ENCODE measurements at regions not wholly inside any gene's neighbourhood (a gene's known extent, or its start where the extent isn't known, plus 50 kb on each side); places are given as distances from the start of the nearest gene placed in this dataset.
"Not testable (repeated sequence)": the region's sequence is repeated elsewhere in the genome, so short reads cannot be mapped to it uniquely, and the experiment has no call there.

DNA sequence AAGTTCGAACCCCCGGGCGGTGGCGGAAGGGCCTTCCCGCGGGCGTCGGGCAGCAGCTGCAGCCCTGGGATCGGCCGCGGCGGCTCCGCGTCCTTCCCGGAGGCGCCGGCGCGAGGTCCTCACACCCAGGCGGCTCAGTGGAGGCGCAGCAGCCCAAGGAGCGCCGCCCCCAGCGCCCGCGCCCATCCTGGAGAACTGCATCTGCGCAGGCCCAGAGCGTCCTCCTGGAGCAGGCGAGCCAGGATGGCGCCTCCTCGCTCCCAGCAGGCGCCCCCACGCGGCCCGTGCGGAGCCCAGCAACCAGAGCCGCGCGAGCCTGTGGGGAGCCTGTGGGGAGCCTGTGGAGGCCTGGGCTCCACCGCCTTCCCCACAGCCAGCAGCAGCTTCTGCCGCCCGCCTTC is 872.5 kb downstream of the TMEM121 start:
- DNase-seq: not testable (repeated sequence)

DNA sequence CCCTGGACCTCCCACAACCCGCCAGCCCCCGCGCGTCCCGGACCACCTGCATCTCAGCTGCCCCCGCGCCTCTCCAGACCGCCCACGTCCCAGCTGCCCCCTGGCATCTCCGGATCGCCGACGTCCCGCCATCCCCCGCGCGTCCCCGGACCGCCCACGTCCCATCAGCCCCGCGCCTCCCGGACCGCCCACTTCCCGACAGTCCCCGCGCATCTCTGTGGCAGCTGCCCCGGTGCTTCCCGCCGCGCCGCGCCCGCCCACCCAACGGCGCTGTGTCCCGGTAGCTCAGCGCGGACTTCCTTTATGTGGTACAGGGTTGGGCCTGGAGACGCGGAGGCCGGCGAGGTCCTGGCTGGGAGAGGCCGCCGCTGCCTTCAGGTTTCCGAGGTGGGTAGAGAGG is 874.9 kb downstream of the TMEM121 start:
- DNase-seq: not testable (repeated sequence)

DNA sequence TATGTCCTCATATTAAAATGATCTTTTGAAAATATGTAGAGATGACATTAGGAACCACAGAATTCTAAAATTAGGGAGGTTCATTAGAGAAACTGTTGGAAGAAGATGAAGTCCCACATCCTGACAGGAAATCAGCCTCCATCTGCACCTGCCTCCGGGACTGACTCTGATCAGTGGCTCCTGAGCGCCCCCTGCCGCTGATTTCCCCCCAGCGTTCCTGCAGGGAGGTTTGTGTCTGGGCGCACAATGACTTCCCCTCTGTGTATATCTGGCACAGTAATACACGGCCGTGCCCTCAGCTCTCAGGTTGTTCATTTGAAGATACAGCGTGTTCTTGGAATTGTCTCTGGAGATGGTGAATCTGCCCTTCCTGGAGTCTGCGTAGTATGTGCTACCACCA is 883.8 kb downstream of the TMEM121 start:
- DNase-seq: not testable (repeated sequence)

DNA sequence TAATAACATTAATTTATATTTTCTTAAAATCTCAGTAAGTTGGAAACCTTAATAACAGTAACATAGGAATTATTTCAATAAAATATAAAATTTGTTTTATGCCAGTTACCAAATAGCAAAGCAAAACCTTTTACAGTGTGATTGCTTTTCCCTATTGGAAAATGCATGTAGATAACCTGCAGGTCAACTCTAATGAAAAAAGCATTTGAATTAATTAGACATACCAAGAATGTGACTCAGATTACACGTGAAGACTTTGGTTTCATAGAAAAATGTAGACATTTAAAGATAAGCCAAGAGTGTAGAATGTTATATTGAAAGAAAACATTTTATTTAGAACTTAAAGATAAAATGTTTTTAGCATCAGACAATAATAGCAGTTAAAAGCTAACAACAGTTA is 888.1 kb downstream of the TMEM121 start:
- DNase-seq: no peak

DNA sequence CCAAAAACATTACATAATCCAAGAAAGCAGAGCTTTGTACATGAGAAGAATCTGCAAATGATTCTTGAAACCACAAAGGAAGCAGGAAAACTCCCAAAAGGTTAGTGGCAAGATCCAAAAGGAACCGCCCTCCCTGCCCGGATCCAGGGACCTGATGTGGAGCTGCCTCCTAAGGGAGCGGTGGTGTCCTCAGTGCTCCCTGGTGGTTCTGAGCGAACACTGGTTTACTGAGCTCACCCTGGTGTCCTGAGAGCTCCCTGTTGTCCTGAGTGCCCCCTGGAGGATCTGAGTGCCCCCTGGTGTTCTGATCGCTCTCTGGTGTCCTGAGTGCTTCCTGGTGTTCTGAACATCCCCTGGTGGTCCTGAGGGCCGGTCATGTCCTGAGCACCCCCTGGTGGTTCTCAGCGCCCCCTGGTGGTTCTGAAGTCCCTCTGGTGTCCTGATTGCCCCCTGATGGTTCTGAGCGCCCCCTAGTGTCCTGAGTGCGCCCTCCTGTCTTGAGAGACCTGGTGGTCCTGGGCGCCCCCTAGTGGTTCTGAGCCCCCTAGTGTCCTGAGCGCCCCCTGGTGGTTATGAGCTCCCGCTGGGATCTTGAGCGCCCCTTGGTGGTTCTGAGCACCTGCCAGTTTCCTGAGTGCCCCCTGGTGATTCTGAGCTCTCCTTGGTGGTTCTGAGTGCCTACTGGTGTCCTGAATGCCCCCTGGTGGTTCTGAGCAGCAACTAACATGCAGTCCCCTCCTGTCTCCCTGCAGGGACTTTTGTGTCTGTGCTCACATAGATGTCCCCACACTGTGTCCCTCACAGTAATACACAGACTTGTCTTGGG is 891.1 kb downstream of the TMEM121 start:
- DNase-seq: no peak

DNA sequence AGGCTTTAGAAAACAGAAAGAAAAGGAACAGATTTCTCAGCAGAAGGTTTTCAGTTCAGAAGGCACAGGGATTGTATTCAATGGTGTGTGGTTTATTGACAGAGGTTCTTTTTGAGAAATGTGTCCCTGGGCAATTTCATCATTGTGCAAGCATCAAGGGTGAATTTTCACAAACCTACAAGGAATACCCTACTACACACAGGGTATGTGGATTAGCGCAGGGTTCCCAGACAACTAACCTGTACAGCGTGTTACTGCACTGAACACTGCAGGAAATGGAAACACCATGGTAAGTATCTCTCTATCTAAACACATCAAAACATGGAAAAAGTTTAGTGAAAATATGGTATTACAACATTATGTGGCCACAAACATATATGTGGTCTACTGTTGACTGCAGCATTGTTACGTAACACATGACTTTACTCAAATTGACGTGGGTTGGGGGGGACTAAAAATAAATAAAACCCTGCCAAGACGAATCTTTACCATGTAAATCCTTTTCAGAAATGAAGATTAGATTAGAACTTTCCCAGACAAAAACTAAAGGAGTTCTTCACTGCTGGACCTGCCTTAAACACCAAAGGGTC is 893.1 kb downstream of the TMEM121 start:
- DNase-seq: no peak

DNA sequence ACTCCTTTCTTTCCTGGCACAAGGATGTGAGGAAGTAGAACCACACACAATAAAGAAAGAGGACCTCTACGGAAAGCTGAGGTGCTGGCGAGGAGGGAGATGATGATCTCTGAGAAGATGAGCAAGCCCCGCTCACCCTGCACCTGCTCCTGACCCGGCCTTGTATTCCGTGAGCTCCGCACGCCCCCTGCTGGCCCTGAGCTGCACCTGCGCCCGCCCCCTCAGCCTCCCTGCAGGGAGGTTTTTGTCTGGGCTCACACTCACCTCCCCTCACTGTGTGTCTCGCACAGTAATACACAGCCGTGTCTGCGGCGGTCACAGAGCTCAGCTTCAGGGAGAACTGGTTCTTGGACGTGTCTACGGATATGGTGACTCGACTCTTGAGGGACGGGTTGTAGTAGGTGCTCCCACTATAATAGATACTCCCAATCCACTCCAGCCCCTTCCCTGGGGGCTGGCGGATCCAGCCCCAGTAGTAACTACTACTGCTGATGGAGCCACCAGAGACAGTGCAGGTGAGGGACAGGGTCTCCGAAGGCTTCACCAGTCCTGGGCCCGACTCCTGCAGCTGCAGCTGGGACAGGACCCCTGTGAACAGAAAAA is 895.1 kb downstream of the TMEM121 start:
- DNase-seq: not testable (repeated sequence)

DNA sequence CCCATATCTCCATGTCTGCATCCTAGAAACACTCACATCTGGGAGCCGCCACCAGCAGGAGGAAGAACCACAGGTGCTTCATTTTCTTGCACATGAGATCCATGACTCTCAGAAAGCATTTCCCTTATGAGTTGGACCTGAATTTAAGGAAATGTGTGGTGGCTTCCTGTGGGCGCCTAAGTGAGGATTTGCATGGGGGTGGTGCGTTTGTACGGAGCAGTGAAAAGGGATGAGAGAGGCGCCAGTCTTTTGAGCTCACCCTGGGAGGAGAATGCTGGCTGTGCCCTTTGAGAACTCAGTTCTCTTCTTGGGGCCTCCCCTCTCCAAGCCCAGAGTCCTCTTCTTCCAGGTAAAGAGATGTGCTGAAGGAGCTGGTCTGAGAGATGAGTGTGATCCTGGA is 895.7 kb downstream of the TMEM121 start:
- no peak for DNase-seq

DNA sequence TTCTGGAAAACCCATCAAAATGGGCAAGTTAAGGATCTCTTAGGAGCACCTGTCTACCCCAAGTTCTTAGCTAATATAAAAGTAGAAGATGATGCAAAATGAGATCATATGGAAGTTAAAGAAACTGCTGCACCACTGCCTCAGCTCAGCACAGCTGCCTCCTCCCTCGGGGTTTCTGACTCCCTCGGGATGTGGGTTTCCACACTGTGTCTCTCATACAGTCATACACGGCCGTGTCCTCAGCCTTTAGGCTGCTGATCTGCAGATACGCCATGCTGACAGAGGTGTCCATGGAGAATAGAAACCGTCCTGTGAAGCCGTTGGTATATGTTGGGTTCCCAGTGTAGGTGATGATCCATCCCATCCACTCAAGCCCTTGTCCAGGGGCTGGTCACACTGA is 898.8 kb downstream of the TMEM121 start:
- not testable (repeated sequence) for DNase-seq

DNA sequence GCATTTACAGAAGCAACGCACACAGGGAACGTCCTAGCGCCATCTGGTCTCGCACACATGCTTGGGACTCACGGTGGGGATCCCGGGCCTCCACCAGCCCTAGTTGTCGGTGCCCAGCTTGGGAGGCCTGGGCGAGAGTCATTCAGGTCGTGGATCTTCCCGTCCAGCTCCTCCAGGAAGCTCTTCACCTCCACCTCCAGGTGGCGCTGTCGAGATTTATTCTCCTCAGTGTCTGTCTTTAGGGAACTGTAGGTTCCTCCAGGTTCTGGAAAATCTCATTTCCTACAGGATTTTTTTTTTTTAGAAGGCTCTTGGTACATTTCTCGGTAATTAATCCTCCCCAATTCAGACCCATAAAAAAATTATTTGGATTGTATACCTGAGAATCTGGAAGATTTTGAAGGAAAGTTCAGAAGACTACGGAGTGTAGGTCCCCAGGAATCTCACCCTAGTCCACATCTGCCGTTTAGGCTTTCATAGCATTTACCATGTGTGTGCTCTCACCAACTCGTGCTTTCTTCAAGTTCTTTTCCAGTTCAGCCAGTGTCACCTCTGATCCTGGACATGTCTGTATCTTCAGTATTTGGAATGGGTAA is 910.0 kb downstream of the TMEM121 start:
- no peak for DNase-seq

DNA sequence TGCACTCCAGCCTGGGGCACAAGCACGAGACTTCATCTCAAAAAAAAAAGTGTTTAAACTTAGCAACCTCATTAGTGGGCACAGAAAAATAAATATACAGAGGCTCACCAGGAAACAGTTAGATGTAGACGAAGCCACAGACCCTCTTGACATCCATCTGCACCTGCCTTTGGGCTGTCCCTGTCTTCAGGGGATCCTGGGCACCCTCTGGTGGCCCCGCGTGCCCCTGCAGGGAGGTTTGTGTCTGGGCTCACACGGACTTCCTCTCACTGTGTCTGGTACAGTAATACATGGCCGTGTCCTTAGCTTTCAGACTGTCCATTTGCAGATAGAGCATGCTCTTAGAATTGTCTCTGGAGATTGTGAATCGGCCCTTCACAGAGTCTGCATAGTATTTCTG is 916.5 kb downstream of the TMEM121 start:
- DNase-seq: no peak

DNA sequence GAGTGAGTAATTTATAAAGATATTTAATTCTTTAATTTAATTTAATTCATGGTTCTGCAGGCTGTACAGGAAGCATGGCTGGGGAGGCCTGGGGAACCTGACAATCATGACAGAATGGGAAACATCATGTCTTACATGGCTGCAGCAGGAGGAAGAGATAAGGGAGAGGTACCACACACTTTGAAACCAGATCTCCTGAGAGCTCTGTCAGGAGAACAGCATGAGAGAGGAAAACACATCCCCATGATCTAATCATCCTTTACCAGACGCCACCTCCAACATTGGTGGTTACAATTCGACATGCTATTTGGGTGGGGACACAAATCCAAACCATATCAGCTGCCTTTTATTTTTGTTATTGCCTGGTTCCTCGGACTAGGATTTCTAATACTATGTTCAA is 928.6 kb downstream of the TMEM121 start:
- no peak for DNase-seq

DNA sequence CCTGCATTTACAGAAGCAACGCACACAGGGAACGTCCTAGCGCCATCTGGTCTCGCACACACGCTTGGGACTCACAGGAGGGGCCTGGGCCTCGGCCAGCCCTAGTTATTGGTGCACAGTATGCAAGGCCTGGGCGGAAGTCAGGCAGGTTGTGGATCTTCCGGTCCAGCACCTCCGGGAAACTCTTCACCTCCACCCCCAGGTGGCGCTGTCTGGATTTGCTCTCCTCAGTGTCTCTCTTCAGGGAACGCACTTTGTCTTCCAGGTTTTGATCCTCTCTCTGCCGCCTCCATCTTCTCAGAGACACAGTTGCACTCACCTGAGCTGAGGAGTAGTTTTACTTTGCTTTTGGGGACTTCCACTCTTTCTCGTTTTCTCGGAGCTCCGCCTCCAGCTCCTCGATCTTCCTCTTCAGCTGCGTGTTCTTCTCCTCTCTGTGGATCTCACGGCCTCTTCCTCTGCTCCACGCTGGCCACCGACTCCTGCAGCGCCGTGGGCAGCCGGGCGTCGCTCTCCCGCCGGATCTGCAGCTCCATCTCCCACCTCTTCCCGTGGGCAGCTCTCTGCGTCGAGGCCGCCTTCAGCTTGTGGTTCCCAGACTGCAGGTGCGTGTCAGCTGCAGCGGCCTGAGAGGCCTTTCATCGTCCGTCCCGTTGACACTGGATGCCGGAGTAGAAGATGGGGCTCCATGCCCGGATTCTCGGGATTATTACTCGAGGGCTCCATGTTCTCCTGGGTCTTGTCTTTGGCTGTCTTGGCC is 933.8 kb downstream of the TMEM121 start:
- DNase-seq: no peak

DNA sequence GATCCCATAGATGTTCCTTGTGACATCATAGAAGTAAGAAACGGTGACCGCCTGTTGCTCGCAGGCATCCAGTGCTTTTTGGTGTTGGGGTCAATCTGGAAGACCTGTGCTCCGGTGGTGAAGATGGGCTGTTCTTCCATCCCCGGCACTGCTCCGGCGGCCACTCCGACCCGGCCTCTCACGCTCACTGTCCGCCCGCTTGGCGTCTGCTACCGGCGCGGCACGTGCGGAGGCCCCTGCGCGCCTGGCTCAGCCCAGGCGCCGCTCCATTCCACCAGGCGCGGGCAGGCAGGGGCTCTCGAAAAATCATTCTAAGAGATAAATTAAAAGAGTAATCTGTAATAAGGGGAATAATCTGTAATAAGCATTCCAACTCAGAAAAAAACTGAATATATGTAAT is 934.5 kb downstream of the TMEM121 start:
- DNase-seq: no peak

DNA sequence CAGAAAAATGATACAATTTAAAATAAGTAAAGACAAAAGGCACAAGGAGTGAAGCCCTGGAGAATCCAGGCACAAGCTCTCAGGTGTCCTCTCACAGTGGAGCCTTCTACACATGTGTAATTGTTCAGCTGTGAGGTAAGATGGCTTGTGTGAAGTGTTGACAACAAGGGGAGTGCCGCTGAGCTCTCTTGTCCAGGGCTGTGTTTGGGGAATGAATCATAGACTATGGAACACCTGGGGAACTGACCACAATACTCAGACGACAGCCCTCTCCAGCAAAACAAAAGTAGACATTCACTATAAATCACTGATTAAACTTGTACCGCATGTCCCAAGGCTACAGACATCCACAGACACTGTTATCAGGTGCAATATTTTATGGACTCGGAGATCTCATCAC is 940.1 kb downstream of the TMEM121 start:
- DNase-seq: not testable (repeated sequence)

DNA sequence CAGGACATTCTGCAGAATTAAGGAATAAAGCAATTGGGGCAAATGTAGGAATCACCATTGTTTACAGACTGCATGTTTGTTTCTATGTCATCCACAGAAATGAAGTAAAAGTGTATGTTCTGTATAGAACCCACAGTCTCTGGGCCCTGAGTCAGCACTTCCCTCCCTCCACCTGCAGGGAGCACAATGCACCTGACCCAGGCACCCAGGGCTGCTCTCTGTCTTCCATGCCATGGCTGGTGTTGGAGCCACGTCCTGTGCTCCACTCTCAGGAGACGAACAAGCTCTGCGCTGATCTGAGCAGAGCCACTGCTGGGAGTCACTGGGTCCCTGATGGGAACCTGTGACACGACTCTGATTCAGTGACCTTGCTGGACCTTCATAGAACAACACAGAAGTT is 942.5 kb downstream of the TMEM121 start:
- not testable (repeated sequence) for DNase-seq

DNA sequence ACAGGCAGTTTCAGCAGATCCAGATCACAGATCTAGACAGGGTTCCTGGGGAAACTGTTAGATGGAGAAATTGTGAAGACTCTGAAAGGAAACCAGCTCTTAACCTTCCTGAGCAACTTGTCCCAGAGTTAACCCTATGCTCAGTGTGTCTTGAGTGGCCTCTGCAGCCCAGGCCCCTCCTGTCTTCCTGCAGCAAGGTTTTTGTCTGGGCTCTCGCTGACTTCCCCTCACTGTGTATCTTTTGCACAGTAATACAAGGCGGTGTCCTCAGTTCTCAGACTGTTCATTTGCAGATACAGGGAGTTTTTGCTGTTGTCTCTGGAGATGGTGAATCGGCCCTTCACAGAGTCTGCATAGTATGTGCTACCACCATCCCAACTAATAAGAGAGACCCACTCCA is 943.6 kb downstream of the TMEM121 start:
- not testable (repeated sequence) for DNase-seq

DNA sequence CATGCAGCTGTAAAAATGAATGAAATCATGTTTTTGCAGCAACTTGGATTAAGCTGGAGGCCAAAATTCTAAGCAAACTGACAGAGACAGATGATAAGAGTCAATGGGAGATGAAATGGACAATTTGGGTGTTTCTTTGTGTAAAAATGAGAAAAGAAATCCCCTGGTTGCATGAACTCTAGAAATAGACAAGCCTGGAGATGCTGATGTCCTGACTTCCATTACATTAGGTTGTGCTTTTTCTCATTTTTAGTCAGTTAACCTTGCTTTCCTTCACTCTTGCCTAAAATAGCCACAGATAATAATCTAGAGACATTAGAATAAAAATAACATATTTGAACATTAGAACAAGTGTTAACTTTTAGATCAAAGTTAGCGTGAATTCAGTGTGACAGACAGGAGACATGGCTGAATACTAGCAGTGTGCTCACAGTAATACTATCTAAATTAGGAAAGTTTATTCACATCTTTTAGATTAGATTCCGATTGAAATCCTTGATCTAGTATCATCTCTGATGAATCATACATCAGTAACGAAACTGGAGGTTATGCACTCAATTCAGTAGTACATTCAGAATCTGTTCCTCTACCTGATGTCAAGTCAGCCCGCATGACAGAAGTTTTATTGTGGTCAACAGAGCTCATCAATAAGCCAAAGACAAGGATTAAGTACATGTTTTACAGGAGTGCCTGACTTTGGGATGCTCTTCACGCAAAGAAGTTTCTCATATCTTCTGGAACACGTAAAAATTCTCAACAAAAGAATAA is 948.1 kb downstream of the TMEM121 start:
- DNase-seq: not testable (repeated sequence)

DNA sequence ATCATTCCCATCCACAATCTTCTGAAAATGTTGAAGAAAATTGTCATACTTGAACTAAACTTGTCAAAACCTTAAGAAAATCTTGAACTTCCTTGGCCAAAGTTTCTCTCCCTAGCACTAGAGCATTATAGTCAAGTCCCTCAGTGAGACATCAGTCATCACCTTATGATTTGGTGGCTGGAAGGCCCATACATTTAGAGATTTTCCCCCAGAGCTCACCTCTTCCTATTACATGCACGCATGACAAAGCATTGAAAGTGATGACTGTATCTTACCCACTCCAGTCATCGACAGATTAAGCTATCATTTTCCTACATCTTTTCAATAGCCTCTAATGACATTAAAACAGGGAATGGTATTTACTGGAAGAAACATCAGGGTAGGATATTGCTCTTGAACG is 948.8 kb downstream of the TMEM121 start:
- DNase-seq: not testable (repeated sequence)

DNA sequence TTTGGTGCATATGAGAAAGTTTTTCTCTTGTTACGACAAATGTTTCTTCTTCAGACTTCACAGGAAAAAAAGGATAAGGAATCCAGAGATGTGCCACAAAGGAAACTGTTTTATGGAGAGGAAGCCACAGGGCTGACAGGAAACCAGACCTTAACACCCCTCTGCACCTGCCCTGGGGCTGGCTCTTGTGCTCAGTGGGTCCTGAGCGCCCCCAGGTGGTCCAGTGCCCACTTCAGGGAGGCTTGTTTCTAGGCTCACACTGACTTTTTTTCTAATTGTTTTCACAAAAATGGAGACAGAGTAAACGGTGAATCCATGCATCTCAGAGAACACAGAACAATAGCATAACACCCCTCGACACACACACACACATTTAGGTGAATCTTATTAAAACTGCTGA is 951.2 kb downstream of the TMEM121 start:
- DNase-seq: not testable (repeated sequence)

DNA sequence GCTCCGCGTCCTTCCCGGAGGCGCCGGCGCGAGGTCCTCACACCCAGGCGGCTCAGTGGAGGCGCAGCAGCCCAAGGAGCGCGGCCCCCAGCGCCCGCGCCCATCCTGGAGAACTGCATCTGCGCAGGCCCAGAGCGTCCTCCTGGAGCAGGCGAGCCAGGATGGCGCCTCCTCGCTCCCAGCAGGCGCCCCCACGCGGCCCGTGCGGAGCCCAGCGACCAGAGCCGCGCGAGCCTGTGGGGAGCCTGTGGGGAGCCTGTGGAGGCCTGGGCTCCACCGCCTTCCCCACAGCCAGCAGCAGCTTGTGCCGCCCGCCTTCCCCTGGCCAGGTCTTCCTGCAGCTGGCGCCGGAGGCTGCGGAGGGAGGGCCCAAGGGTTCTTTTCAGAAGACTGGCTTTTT is 953.9 kb downstream of the TMEM121 start:
- not testable (repeated sequence) for DNase-seq

DNA sequence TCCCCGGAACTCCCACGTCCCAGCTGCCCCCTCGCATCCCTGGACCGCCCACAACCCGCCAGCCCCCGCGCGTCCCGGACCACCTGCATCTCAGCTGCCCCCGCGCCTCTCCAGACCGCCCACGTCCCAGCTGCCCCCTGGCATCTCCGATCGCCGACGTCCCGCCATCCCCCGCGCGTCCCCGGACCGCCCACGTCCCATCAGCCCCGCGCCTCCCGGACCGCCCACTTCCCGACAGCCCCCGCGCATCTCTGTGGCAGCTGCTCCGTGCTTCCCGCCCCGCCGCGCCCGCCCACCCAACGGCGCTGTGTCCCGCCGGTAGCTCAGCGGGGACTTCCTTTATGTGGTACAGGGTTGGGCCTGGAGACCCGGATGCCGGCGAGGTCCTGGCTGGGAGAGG is 955.8 kb downstream of the TMEM121 start:
- DNase-seq: not testable (repeated sequence)
